HEK293 (cell line): ENCODE measurements at regions not wholly inside any gene's neighbourhood (a gene's known extent, or its start where the extent isn't known, plus 50 kb on each side); places are given as distances from the start of the nearest gene placed in this dataset.

Source experiments
- CTCF ChIA-PET: fragments of 350-600 bp; formaldehyde crosslinking; extraction: SDS; loops from one replicate; lab custom pipeline; 2021; ENCODE audit warnings: antibody characterized with exemption; lab: Yijun Ruan, JAX
- POLR2A ChIA-PET: fragments of 300-600 bp; formaldehyde crosslinking; extraction: SDS; loops from one replicate; lab custom pipeline; 2020; ENCODE audit warnings: antibody characterized with exemption, inconsistent platforms; lab: Yijun Ruan, JAX
- H3K27ac ChIP-seq: fragments of 200-500 bp; sonication (Bioruptor generic); 2 replicates; pipeline ENCODE4 v1.5.1; 2014; ENCODE audit warnings: low read depth, low read length, control low read depth, inconsistent platforms; ENCODE audit errors: extremely low read depth
- H3K36me3 ChIP-seq, 2 experiments: fragments of 200-500 bp in 1 of 2; sonication (Bioruptor generic) in 1 of 2; 1 replicate in 1 of 2; 2 replicates in 1 of 2; pipeline ENCODE4 v1.5.1; 2014 to 2017; ENCODE audit warnings: inconsistent platforms in 2 of 2, low read length in 2 of 2; ENCODE audit not compliant: control insufficient read depth in 2 of 2, insufficient read depth in 1 of 2
- H3K4me1 ChIP-seq: fragments of 200-500 bp; sonication (Bioruptor generic); 2 replicates; pipeline ENCODE4 v1.5.1; 2014; ENCODE audit warnings: mild to moderate bottlenecking, low read length, inconsistent platforms; ENCODE audit not compliant: control insufficient read depth, insufficient read depth
- H3K4me3 ChIP-seq: 2 replicates; pipeline ENCODE4 v1.5.1; 2011; ENCODE audit warnings: low read depth, mild to moderate bottlenecking, control low read depth, low read length, moderate library complexity
- H3K9me3 ChIP-seq: fragments of 200-500 bp; sonication (Bioruptor generic); 2 replicates; pipeline ENCODE4 v1.5.1; 2014; ENCODE audit warnings: low read depth, low read length, inconsistent platforms; ENCODE audit not compliant: control insufficient read depth, insufficient read depth
- BCL11A ChIP-seq: fragments of 450-650 bp; formaldehyde crosslinking; IDR thresholded peaks from 2 replicates; pipeline ENCODE4 v1.5.1; 2016; ENCODE audit warnings: low read depth, missing biosample characterization, missing genetic modification characterization
- ZBTB6 ChIP-seq: fragments of 450-650 bp; formaldehyde crosslinking; IDR thresholded peaks from 2 replicates; pipeline ENCODE4 v1.5.1; 2017; ENCODE audit warnings: missing biosample characterization, missing genetic modification characterization
- ZNF121 ChIP-seq: fragments of 450-650 bp; formaldehyde crosslinking; IDR thresholded peaks from 2 replicates; pipeline ENCODE4 v1.5.1; 2016; ENCODE audit warnings: missing biosample characterization, missing genetic modification characterization
- ZNF274 ChIP-seq, 2 experiments: fragments of 200-500 bp in 1 of 2; fragments of 450-650 bp in 1 of 2; sonication (Bioruptor generic) in 1 of 2; formaldehyde crosslinking in 1 of 2; IDR thresholded peaks; 2 replicates each; pipeline versions ENCODE4 v1.5.1 to v1.6.1; 2014 to 2016; ENCODE audit warnings: borderline replicate concordance in 1 of 2, inconsistent platforms in 1 of 2, low read length in 1 of 2, missing biosample characterization in 1 of 2, missing genetic modification characterization in 1 of 2
- ZNF335 ChIP-seq: fragments of 450-650 bp; formaldehyde crosslinking; conservative IDR thresholded peaks from 2 replicates; pipeline ENCODE4 v1.5.1; 2016; ENCODE audit warnings: missing biosample characterization, missing genetic modification characterization
- ZNF488 ChIP-seq: fragments of 450-650 bp; formaldehyde crosslinking; IDR thresholded peaks from 2 replicates; pipeline ENCODE4 v1.5.1; 2016; ENCODE audit warnings: missing biosample characterization, missing genetic modification characterization
- ZNF501 ChIP-seq: fragments of 450-650 bp; formaldehyde crosslinking; IDR thresholded peaks from 2 replicates; pipeline ENCODE4 v1.5.1; 2016; ENCODE audit warnings: missing biosample characterization, missing genetic modification characterization
- ZNF510 ChIP-seq: fragments of 450-650 bp; formaldehyde crosslinking; IDR thresholded peaks from 2 replicates; pipeline ENCODE4 v1.5.1; 2018; ENCODE audit warnings: mild to moderate bottlenecking, missing genetic modification characterization, missing biosample characterization; ENCODE audit not compliant: insufficient replicate concordance
- ZNF518A ChIP-seq: fragments of 450-650 bp; formaldehyde crosslinking; conservative IDR thresholded peaks from 2 replicates; pipeline ENCODE4 v1.5.1; 2016; ENCODE audit warnings: low read depth, missing biosample characterization, missing genetic modification characterization
- ZNF654 ChIP-seq: fragments of 450-650 bp; formaldehyde crosslinking; IDR thresholded peaks from 2 replicates; pipeline ENCODE4 v1.5.1; 2016; ENCODE audit warnings: low read depth, missing biosample characterization, missing genetic modification characterization
- ZNF701 ChIP-seq: fragments of 450-650 bp; formaldehyde crosslinking; IDR thresholded peaks from 2 replicates; pipeline ENCODE4 v1.5.1; 2016; ENCODE audit warnings: missing biosample characterization, missing genetic modification characterization
- ZNF777 ChIP-seq: fragments of 450-650 bp; formaldehyde crosslinking; IDR thresholded peaks from 2 replicates; pipeline ENCODE4 v1.5.1; 2017; ENCODE audit warnings: missing biosample characterization, missing genetic modification characterization, borderline replicate concordance
- ZNF785 ChIP-seq: fragments of 450-650 bp; formaldehyde crosslinking; IDR thresholded peaks from 2 replicates; pipeline ENCODE4 v1.5.1; 2016; ENCODE audit warnings: missing biosample characterization, missing genetic modification characterization
- ZNF843 ChIP-seq: fragments of 450-650 bp; formaldehyde crosslinking; IDR thresholded peaks from 2 replicates; pipeline ENCODE4 v1.5.1; 2016; ENCODE audit warnings: missing biosample characterization, missing genetic modification characterization

- TF ChIP-seq ZBTB6 (tag by site-specific recombination) (peak; percentile 36; the same call in 1 of the 2 replicates), ZNF518A (tag by site-specific recombination) (peak; percentile 56; the same call in 1 of the 2 replicates), ZNF501 (tag by site-specific recombination) (no peak), BCL11A (no peak), ZNF777 (tag by site-specific recombination) (no peak), ZNF335 (peak; percentile 59), ZNF785 (no peak), ZNF510 (tag by site-specific recombination) (peak; percentile 68), ZNF701 (tag by site-specific recombination) (no peak), ZNF274 (IDR thresholded peaks at IDR 0.05; ENCODE audit: low read length) (no peak), ZNF274 (tag by site-specific recombination; IDR thresholded peaks at IDR 0.05; ENCODE audit: borderline replicate concordance) (no peak), ZNF121 (tag by site-specific recombination) (no peak)
- POLR2A ChIA-PET = no interaction called here
- CTCF ChIA-PET = interaction anchor here (0.6 kb wide), 1 partner anchor 90 kb away, joined by 3 read pairs; no protein-coding TSS in a partner anchor
- Histone ChIP-seq H3K27ac (no peak overlapping the region), H3K9me3 (no peaks in the 10 kb centered on the region), H3K4me3 (no peak overlapping the region), H3K36me3 (no peaks in the 10 kb centered on the region), H3K4me1 (no peaks in the 10 kb centered on the region)
Observed at GRCh38 chr7:124263232-124263827, 230.5 kb upstream of the TMEM229A start.

- Histone ChIP-seq H3K27ac (no peak overlapping the region), H3K9me3 (no peaks in the 10 kb centered on the region), H3K4me3 (no peak overlapping the region)
- TF ChIP-seq ZNF843 (no peak), ZNF488 (tag by site-specific recombination) (no peak), ZNF654 (tag by site-specific recombination) (no peak)
- TF ChIP-seq, all 188 proteins: peak for 0
- ChIA-PET CTCF (interaction anchor here (0.6 to 1.5 kb wide), 6 partner anchors 12 to 516 kb away, joined by 3 to 6 read pairs (median 5); no protein-coding TSS in a partner anchor), POLR2A (no interaction called here)
- Histone ChIP-seq H3K4me1 (no peaks in the 10 kb centered on the region), H3K36me3 (no peaks in the 10 kb centered on the region)
Observed at GRCh38 chr7:124261710-124262109, 228.8 kb upstream of the TMEM229A start.
